Activated CD4-positive, alpha-beta T cell treated with anti-CD3 and anti-CD28 coated beads for 24 hours (primary cell): ENCODE measurements at regions not wholly inside any gene's neighbourhood (a gene's known extent, or its start where the extent isn't known, plus 50 kb on each side); places are given as distances from the start of the nearest gene placed in this dataset.
A peak's percentile ranks its signal among the peaks of the same experiment; 100 is the strongest.

Source experiments
- DNase-seq, 2 donors: peaks; one replicate each; pipeline ENCODE4 v3.0.0-alpha.2; 2020; ENCODE audit warnings: low read depth in 2 of 2

- no peak for DNase-seq
Observed at GRCh38 chr20:22370137-22370536, 214.2 kb downstream of the FOXA2 start.

- DNase-seq, result no peak
Observed at GRCh38 chr20:22369100-22369499, 215.3 kb downstream of the FOXA2 start.

DNA sequence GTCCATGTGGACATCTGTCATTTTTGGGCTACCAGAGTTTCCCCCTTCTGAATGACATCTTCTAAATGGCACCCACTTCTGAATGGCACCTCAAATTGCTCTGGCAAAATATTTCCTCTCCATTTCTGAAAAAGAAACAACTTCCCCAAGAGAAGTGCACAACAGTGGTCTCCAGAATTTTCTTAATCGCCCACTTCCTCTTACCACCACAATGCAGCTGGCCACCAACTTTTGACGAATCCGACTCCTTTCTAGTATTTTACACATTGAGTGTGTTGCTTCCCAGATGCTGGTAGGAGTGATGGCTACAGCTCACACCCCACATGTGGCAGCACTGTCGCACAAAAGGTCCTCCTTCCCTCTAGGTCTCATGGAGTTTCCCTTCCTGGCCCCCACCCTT lies 216.1 kb downstream of the FOXA2 start:
- DNase-seq, result no peak

GRCh38 chr20:22366631-22367030 lies 217.7 kb downstream of the FOXA2 start:
- no peak for DNase-seq

DNA sequence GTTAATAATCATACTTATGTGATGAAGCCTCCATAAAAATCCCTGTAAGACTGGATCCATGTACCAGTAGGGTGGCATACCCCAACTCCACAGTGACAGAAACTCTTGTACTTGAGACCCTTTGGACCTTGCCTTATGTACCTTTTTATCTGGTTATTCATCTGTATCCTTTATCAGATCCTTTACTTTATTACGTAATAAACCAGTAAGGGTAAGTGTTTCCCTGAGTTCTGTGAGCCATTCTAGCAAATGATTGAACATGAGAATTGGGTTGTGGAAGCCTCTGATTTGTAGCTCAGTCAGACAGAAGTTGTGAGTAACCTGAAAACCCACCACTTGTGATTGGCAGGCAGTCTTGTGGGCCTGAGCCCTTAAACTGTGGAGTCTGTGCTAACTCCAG lies 229.7 kb downstream of the FOXA2 start:
- no peak for DNase-seq

DNA sequence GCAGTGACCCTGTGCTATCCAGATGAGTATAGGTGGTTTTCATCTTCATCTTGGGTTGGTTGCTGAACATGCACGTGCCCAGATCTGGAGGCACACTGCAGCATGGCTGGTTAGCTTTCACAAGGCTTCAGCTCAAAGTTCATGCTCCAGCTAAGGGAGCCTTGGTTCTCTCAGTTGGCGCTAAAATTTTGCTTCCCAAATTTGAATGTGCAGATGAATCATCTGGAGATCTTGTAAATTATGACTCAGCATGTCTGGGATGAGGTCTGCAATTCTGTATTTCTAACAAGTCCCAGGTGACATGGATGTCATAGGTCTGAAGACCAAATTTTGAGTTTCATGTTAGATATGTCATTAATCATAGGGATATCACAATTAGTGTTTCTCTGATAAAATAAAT lies 230.8 kb downstream of the FOXA2 start:
- no peak for DNase-seq

DNA sequence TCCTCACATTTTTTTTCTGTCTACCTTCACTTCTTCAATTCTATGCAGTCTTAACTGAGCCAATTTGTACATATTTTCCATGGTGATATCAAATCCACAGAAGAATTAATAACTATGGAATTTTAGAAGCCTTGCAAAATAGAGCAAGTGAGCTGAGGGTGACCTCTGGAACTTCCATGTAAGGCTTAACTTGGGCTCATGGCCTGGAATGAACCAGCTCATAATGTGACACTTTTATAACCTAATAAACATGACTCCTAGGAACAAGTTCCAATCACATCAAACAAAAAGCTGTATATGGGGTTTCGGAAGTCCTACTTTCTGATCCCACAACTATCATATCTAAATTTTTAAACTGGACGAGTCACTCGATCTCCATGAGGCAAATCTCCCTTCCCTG lies 232.4 kb downstream of the FOXA2 start:
- no peak for DNase-seq

- no peak for DNase-seq
Observed at GRCh38 chr20:22350624-22351023, 233.7 kb downstream of the FOXA2 start.

DNA sequence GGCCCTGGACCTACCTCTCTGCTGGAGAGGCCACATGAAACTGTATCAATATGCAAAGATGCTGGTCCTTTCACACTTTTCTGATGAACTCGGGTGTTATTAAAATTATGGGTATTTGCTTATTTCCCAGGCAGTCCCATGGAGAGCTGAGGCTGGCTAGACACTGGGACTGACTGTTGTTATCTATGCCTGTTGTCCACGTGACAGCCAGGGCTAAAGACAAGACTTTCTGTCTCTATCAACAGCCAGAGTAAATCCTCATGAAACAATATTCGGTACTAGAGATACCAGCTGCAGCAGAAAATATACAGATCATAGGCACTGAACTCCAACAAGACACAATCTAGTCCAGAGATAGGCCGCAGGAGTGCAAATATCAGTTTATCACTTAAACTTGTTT lies 236.4 kb downstream of the FOXA2 start:
- DNase-seq, result no peak

DNA sequence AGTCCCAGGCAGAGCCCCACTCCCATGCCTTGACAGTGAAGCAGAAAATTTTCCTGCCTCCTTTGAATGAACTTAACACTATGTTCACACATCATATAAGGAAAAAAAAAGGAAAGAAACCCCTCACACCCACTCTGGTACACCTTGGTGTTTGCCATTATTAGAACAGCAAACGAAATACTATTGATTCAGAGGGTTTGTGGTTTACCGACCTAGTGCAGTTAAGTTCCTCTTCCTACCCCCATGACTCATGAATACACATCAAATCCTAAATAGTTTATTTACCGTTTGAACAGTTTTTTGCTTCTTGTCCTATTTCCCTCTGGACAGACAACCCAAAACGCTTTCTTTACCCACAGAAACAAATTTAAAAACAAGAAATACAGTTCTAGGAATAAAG lies 237.7 kb downstream of the FOXA2 start:
- DNase-seq, result no peak

DNA sequence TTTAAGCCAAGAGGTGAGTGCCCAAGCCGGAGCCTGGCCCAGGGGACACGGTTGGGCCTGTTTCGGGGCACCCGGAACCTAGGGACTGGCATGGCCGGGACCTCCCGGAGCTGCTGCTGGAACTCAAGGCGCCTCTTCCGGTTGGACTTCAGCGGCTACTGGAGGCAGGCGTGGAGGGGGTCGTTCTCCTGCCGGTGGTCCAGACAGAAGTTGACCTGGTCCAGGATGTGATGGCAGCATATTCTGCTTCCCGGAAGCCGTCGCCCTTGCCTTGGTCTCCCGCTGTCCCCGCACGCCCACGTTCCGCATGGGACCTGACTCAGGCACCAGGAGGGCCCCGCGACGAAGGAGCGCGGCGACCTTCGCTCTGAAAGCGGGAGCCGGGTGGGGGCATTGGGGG lies 240.8 kb downstream of the FOXA2 start:
- DNase-seq, result no peak

GRCh38 chr20:22342410-22342809 lies 242.0 kb downstream of the FOXA2 start:
- no peak for DNase-seq

GRCh38 chr20:22341508-22341907 lies 242.9 kb downstream of the FOXA2 start:
- DNase-seq, result no peak

- no peak for DNase-seq
Observed at GRCh38 chr20:22339946-22340345, 244.4 kb downstream of the FOXA2 start.

GRCh38 chr20:22339091-22339881 lies 245.1 kb downstream of the FOXA2 start:
- peak in 1 of 2 donors; percentile 0 for DNase-seq

GRCh38 chr20:22338140-22338708 lies 246.1 kb downstream of the FOXA2 start:
- DNase-seq, result no peak

DNA sequence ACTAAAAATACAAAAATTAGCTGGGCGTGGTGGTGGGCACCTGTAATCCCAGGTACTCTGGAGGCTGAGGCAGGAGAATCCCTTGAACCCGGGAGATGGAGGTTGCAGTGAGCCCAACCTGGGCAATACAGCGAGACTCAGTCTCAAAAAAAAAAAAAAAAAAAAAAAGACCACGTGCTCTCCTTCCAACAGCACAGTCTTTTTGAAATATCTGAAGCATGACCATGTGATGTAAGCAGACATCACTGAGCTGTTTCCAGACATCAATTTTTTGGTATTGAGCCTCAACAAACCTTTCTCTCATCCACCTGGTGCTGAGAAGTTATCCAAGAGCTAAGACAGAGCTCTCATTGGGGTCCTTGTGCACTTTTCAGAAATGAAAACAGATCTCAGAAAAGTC lies 249.2 kb downstream of the FOXA2 start:
- no peak for DNase-seq

DNA sequence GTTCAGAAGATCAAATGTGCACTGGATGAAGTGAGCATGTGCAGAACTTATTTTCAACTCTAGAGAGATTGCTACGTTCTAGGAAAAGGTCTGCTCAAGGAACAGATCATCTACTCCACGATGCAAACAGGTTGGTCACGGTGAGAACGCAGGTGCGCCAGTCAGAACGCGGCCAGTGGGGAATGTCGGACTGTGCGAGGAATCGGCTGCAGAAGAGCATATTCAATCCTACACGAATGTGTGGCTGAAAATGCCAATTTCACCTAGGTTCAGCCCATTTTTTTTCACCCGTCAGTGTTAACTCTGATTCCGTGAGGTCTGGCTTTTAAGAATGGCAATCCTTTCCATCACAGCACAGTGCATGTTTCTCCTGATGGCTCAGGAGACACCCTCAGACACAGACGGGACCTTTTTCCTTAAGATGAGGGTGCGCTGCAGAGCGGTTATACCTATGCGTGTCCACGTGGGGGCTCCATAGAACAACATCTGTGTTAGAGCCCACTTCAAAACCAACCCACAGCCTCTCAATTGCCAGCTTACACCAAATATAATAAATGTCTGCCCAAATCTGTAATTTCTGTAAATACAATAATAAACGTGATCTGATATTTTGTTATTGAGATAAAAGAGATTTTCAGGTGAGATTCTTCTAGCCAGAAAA lies 250.4 kb downstream of the FOXA2 start:
- peak; percentile 4 to 11 for DNase-seq

GRCh38 chr20:22324505-22324904 lies 259.9 kb downstream of the FOXA2 start:
- no peak for DNase-seq

DNA sequence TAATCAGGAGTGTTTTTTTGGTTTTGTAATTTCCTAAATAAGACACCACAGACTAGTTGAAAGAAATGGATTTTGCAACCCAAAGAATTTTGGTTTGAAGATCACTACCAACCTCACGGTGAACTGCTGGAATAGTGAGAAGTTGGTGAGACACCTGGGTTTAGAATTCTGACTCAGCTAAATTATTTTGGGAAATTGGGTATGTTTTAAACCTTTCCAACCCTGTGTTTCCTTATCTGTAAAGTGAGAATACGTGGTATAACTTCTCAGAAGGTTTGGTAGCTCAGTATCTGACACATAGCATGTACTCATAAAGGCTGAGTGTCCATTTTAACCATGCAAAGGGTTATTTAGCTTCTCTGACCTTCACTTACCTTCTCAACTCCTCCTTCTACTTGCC lies 261.9 kb downstream of the FOXA2 start:
- no peak for DNase-seq

GRCh38 chr20:22321191-22321590 lies 263.2 kb downstream of the FOXA2 start:
- DNase-seq, result no peak

GRCh38 chr20:22320245-22320915 lies 264.0 kb downstream of the FOXA2 start:
- no peak for DNase-seq

- no peak for DNase-seq
Observed at GRCh38 chr20:22315771-22316170, 268.6 kb downstream of the FOXA2 start.
